Ureter (tissue), 1 donor: ENCODE measurements at regions not wholly inside any gene's neighbourhood (a gene's known extent, or its start where the extent isn't known, plus 50 kb on each side); places are given as distances from the start of the nearest gene placed in this dataset.

ENCODE experiments used
- DNase-seq: peaks from one replicate; pipeline ENCODE4 v3.0.0-alpha.2; 2020; ENCODE audit warnings: low spot score
- donor health status: DM: yes; HTN: yes; CAD: no.

DNA sequence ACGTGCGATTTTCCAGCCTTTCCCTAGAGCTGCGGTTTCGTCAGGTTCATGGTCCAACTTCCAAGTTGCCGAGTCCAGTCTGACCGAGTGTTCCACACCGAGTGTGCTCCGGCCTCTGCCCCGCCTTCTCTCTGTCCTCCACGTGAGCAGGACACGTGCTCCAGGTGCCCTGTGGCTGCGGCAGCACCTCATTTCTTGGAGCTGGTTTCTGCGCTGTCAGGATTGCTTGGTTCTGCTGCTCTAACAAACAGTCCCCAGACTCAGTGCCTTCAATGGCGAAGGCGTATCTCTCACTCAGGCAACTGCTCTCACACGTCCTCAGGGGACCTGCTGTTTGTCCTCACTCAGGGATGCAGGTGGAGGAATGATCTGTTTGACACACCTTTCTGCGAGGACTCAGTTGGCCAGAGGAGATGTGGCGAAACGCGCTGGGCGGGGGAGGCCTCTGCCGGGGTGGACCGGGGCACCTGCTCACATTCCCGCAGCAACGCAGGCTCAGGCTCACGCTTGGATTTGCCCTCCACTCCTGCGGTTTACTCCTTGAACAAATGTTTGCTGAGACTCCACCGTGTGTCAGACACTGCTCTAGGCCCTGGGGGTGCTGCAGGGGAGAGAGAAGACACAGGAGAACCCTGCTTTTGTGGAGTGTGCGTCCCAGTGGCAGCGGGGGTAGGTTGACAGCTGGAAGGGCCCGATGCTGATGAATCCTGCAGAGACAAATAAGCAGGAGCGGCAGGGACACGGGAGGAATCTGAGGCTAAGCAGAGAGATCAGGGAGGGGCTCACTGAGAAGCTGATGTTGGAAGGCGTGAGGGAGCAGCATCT is 63.4 kb upstream of the FBRSL1 start:
- DNase-seq = no peak

GRCh38 chr12:132424811-132425210 is 65.1 kb upstream of the FBRSL1 start:
- DNase-seq = no peak

GRCh38 chr12:132423820-132424645 is 65.9 kb upstream of the FBRSL1 start:
- no peak for DNase-seq

DNA sequence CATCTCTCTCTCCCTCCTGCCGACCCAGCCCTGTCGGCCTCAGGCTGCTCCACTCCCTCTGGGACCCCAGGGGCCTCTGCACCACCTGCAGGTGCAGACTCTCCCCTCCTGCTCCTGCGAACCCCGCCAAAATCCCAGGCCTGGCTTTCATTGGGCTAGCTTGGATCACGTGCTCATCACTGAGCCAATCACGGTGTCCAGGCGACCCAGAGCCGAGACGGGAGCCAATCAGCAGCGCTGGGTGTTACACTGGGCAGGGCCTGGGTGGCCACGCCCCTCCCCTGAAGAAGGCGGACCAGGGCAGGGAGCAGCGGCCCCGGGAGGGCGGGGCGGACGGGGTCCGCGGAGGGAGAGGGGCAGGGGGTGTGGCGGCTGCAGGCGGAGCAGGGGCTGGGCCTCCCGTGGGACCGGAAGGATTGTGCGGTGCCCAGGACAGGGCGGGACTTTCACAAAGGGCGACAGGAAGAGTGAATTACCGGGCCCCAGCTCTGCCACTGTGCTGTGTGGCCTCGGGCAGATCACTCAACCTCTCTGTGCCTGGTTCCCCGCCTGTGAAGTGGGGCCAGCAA is 66.6 kb upstream of the FBRSL1 start:
- DNase-seq = no peak

- DNase-seq = no peak
Observed at GRCh38 chr12:132422381-132423043, 67.4 kb upstream of the FBRSL1 start.

DNA sequence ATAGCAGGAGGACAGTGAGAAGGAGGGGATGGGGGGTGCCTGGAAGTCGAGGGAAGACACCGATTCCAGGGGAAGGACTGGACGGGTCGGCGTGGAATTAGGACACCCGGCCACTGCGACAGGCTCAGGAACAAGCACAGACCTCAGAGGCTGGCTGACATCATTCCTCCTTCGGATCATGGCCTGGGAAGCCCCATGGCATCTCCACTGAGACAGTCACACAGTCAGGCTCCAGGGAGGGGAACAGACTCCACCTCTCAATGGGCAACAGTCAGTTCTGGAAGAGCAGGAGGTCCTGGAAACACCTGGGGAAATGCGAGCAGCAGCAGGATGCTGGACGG is 67.9 kb upstream of the FBRSL1 start:
- DNase-seq = no peak

DNA sequence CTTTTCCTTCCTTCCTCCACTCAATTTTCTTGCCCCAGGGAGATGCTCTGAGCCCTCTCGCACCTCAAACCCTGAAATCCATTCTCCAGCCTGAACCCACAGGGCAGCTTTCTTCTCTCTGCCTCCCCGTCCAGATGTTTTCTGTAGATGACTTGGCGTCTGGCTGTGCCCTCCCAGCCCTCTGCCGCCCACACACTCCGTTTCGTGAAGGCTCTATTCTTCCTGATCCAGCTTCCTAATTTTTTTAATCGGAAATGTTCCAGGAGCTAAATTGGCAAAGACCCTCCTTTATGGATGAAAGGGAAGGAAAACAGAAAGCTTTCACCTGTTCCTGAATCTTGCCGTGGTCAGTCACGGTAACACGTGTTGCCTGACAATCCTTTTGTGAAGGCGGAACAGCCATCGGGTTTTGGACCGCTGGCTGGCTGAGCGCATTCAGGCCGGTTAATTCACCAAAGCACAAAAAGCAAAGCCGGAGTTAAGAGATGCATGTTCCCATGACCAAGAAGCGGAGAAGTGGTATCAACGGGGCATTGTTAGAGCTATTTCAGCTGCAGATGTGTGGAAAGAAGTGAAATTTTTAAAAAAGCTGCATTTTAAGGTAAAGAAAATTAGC is 70.2 kb upstream of the FBRSL1 start:
- DNase-seq = no peak

DNA sequence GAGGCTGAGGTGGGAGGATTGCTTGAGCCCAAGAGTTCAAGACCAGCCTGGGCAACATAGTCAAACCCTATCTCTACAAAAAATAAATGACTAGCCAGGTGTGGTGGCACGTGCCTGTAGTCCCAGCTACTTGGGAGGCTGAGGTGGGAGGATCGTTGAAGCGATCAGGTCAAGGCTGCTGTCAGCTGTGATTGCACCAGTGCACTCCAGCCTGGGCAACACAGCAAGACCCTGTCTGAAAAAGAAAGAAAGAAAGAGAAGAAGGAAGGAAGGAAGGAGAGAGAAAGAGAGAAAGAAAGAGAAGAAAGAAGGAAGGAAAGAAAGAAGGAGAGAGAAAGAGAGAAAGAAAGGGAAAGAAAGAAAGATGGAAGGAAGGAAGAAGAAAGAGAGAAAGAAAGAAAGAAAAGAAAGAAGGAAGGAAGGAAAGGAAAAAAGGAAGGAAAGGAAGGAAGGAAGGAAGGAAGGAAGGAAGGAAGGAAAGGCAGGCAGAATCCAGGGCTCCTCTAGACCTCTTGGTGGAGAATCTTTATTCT is 71.5 kb upstream of the FBRSL1 start:
- no peak for DNase-seq

- no peak for DNase-seq
Observed at GRCh38 chr12:132417741-132418140, 72.2 kb upstream of the FBRSL1 start.

- DNase-seq = no peak
Observed at GRCh38 chr12:132416827-132417226, 73.1 kb upstream of the FBRSL1 start.

DNA sequence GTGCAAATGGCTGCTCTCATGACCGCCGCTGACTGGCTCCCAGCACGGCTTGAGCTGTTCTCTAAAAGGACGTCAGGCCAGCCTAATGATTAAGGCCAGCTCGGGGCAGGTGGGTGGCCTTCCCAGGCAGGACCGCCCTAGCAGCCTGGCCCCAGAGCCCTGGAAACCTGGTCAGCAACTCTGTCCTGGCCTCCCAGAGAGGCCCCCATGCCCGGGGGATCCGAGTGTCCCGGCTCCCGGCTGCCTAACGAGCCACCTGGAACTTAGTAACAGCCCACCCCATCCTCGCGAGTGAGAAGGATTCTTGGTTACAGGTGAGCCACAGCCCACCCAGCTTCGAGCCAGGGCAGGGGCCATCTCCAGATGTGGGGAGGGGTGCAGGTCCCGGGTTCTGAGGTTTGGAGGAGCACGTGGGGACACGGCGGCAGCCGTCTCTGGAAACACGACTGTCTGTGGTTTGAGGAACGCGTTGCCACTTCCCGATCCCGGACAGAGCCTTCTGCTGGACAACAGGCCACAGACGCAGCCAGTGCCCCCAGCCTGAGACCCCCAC is 73.8 kb upstream of the FBRSL1 start:
- no peak for DNase-seq

DNA sequence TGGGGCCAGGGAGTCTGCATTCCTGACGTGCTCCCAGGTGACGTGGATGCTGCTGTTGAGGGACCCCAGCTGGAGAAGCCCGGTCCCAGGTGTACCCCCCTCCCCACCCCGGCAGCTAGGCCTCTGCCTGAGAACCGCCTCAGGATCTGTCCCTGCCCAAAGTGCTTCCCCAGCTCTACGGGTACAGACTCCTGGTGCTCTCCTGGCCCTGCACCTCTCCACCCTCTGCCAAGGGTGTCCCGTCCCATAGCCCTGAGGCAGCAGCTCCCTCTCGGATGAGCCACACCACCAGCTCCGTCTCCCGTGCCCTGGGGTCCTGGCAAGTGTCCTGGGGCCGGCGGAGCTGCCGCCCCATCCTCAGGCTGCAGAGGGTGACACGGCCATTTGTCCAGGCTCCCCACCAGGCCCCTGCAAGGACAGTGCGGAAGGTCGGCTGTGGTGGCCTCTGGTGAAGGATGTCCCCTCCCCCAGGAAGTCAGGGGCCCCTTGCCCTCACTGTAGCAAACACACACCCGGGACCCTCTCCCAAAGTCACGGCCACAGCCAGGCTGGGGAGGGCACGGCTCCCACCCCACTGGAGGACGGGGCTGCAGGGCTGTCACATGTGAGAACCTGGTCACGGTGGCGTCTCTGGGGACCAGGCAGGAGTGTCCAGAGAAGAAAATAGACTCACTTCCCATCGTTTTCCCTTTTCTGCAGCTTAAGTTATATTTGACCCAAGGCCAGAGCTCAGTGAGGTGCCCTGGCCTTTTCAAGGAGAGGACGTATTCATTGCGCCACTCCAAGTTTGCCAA is 74.4 kb upstream of the FBRSL1 start:
- no peak for DNase-seq

- peak; percentile 83 for DNase-seq
Observed at GRCh38 chr12:132414634-132415326, 75.2 kb upstream of the FBRSL1 start.

DNA sequence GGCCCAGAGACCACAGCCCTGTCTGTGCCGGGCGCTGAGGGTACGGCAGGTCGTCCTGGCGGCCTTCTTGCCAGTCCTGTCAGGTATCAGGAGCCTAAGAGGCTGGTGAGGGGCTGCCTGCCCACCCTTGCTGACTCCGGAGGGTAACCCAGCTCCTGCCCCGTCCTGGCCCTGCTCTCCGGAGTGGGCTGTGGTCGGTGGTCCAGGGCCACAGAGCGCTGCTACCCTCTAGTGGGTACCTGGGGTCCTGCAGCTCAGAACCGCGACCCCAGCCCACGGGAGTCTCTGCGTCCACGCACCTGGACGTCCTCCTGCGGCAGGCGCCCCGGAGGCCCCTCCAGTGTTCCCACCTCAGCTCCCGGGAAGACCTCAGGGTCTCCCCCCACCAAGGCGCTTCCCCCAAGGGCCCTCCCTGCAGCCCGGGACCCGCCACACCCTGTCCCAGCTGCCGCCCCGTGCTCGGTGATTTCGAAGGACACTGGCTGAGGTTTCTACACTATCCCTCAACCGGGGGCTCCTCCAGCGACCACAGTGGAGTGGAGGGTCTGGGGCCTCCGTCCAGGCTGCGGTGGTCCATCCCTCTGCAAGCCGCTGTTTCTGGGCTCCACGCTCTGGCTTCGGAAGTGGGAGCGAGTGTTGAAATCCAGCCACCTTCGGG is 75.9 kb upstream of the FBRSL1 start:
- DNase-seq = no peak

GRCh38 chr12:132411457-132411856 is 78.5 kb upstream of the FBRSL1 start:
- no peak for DNase-seq

DNA sequence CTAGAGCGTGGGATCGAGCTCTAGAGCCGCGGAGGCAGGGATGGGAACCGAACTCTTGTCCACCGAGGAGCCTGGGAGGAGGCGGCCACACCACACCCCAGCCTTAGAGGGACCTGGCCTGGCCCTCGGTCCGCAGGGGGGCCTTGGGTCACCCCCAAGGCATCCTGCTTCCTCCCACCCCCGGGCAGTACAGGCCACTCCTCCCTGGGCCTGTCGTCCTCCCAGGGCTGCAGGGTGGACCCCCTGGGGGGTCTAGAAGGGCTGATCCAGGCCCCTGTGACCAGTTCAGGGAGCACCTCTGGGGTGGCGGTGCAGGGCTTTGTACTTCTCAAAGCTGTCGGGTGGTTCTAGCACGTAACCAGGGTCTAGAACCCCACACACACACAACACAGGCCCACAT is 79.1 kb upstream of the FBRSL1 start:
- no peak for DNase-seq

DNA sequence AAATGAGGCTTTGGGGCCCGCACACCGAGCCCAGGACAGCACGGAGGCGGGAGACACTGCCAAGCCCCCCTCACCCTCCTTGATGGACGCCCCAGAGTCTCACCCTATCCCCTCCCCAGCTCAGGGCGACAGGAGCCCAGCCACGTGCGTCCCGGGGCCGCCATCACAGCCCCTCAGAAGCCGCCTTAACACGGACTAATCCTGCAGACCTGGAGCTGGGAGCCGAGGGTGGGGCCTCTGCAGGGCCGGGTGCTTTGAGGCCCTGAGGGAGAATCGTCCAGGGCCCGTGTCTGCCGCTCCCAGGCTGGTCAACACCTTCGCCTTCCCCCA is 79.7 kb upstream of the FBRSL1 start:
- DNase-seq = no peak

DNA sequence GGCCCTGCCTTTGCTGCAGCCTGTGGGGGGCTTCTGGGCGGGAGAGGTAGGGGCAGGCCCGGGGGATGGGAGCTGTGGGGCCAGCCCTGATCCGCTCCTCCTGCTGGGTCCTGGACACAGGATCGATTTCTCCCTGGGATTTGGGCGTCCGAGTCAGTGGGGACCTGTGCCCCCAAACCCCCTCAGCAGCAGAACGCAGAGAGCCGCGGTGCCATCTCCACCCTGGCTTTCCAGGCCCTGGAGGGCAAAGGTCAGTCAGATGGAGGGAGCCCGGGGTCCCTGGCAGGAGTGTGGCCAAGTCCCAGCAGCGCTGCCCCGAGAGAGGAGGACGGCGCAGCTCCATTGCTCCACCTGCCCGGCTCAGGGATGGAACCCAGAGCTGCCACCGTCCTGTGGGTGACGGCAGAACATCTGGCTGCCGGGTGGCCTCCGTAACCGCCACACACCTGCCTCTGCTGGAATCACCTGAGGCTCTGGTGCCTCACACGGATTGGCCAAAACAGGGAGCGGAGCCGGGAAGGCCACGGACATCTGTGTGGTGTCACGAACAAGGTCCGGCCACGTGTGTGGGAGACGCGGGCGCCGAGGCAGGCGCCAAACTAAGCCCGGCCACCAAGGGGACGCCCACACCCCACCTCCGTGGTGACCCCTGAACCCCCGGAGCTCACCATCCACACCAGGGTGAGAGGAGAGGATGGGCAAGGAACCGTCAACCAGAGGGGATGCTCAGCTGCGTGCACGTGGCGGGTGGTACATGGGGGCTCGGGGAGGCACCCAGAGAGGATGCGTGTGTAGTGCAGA is 80.3 kb upstream of the FBRSL1 start:
- DNase-seq = no peak
